Hepatocyte (in vitro differentiated cells): ENCODE measurements at regions not wholly inside any gene's neighbourhood (a gene's known extent, or its start where the extent isn't known, plus 50 kb on each side); places are given as distances from the start of the nearest gene placed in this dataset.

ENCODE experiments used
- CTCF ChIP-seq: fragments of 200-600 bp; sonication (generic); IDR thresholded peaks from 2 replicates; pipeline ENCODE4 v1.5.1; 2016; ENCODE audit warnings: antibody characterized with exemption, mild to moderate bottlenecking; ENCODE audit not compliant: poor library complexity
- EZH2phosphoT487 ChIP-seq: fragments of 200-600 bp; sonication (generic); IDR thresholded peaks from one replicate; pipeline ENCODE4 v1.6.1; 2018; ENCODE audit warnings: antibody characterized with exemption, mild to moderate bottlenecking, low read depth, moderate library complexity; ENCODE audit not compliant: unreplicated experiment, severe bottlenecking

- TF ChIP-seq EZH2phosphoT487 = no peak
- TF ChIP-seq CTCF = no peak
Measured at GRCh38 chrX:66833426-66833825, 194.5 kb upstream of the EDA2R start.
